CD4-positive, alpha-beta T cell (primary cell): ENCODE measurements at regions not wholly inside any gene's neighbourhood (a gene's known extent, or its start where the extent isn't known, plus 50 kb on each side); places are given as distances from the start of the nearest gene placed in this dataset.
"Not testable (repeated sequence)": the region's sequence is repeated elsewhere in the genome, so short reads cannot be mapped to it uniquely, and the experiment has no call there.

Experiments used
- ATAC-seq: fragments of 200-7000 bp; cut with Tn5 transposase; one replicate; pipeline ENCODE4 v1.10.0; 2022; ENCODE audit warnings: mild to moderate bottlenecking; ENCODE audit not compliant: poor library complexity
- CTCF ChIA-PET: fragments of 350-600 bp; sonication (Branson Sonifier 250); formaldehyde crosslinking; loops from one replicate; lab custom pipeline; 2021; ENCODE audit warnings: antibody characterized with exemption, inconsistent platforms; lab: Charles Lee
- POLR2A ChIA-PET: fragments of 350-600 bp; sonication (Branson Sonifier 250); formaldehyde crosslinking; loops from one replicate; lab custom pipeline; 2021; ENCODE audit warnings: antibody characterized with exemption, inconsistent platforms; lab: Charles Lee
- DNase-seq, 14 experiments: peaks; one replicate each; pipeline ENCODE4 v3.0.0-alpha.2; 2013 to 2020; ENCODE audit warnings: mixed read lengths in 2 of 14
- H3K27ac ChIP-seq, 2 donors: one replicate each; pipeline versions ENCODE4 v1.5.1 to v1.7.0; 2013; ENCODE audit warnings: low read length in 2 of 2, low read depth in 1 of 2, mild to moderate bottlenecking in 1 of 2
- H3K27me3 ChIP-seq, 2 experiments: 1 replicate in 1 of 2; 2 replicates in 1 of 2; pipeline versions ENCODE4 v1.6.1 to v1.7.0; 2013; ENCODE audit warnings: low read length in 2 of 2, control low read depth in 1 of 2, mild to moderate bottlenecking in 1 of 2, moderate library complexity in 1 of 2; ENCODE audit not compliant: insufficient read depth in 2 of 2, control insufficient read depth in 1 of 2
- H3K36me3 ChIP-seq: one replicate; pipeline ENCODE4 v1.6.1; 2013; ENCODE audit warnings: low read length, control low read depth; ENCODE audit not compliant: insufficient read depth
- H3K4me1 ChIP-seq: one replicate; pipeline ENCODE4 v1.6.1; 2013; ENCODE audit warnings: low read length, control low read depth; ENCODE audit not compliant: insufficient read depth
- H3K4me3 ChIP-seq: one replicate; pipeline ENCODE4 v1.5.1; 2013; ENCODE audit warnings: mild to moderate bottlenecking, low read length, moderate library complexity
- H3K9me3 ChIP-seq, 2 experiments: 1 replicate in 1 of 2; 2 replicates in 1 of 2; pipeline versions ENCODE4 v1.6.1 to v1.7.0; 2013; ENCODE audit warnings: low read length in 2 of 2, mild to moderate bottlenecking in 2 of 2, control low read depth in 1 of 2, moderate library complexity in 1 of 2; ENCODE audit not compliant: control insufficient read depth in 1 of 2, insufficient read depth in 1 of 2
- H3K27ac Mint-ChIP-seq: one replicate; pipeline ENCODE4 v1.8.0; 2020; ENCODE audit warnings: mixed read lengths
- H3K27me3 Mint-ChIP-seq: one replicate; pipeline ENCODE4 v1.8.0; 2021; ENCODE audit warnings: mixed read lengths
- H3K36me3 Mint-ChIP-seq: one replicate; pipeline ENCODE4 v1.8.0; 2021; ENCODE audit warnings: low read depth, mixed read lengths
- H3K4me1 Mint-ChIP-seq: one replicate; pipeline ENCODE4 v1.8.0; 2021; ENCODE audit warnings: low read depth, mixed read lengths
- H3K4me3 Mint-ChIP-seq: one replicate; pipeline ENCODE4 v1.8.0; 2020; ENCODE audit warnings: mild to moderate bottlenecking, mixed read lengths
- H3K9me3 Mint-ChIP-seq: one replicate; pipeline ENCODE4 v1.8.0; 2020; ENCODE audit warnings: mixed read lengths
- intact Hi-C, 2 experiments: fragments of 100-400 bp; cut with DNase I in 1 of 2; cut with micrococcal nuclease in 1 of 2; formaldehyde crosslinking; loops; one replicate each; pipeline versions ENCODE4 v1.15.1 to v1.9.0; 2023 to 2025; cut with DNase I, micrococcal nuclease
- TF ChIP-seq, protein P1 (sequence below): fragments of 200-600 bp; IDR thresholded peaks from one replicate; pipeline ENCODE4 v1.8.0; 2022; ENCODE audit warnings: antibody characterized with exemption, mild to moderate bottlenecking

DNA sequence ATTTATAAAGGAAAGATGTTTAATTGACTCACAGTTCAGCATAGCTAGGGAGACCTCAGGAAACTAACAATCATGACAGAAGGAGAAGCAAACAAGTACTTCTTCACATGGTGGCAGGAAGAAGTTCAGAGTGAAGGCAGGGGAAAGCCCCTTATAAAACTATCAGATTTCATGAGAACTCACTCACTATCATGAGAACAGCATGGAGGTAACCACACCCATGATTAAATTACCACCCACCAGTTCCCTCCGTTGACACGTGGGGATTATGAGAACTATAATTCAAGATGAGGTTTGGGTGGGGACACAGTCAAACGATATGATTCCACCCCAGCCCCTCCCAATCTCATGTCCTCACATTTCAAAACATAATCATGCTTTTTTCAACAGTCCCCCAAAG, 124.2 kb upstream of the PCGF5 start:
- ChIA-PET CTCF (no interaction called here), POLR2A (no interaction called here)
- no peak for ATAC-seq
- Histone ChIP-seq H3K4me3 (no peak overlapping the region), H3K36me3 (no peaks in the 10 kb centered on the region), H3K9me3 (peaks cover 10 to 17% of the 10 kb centered on the region in 2 experiments), H3K4me1 (no peaks in the 10 kb centered on the region), H3K27me3 (no peaks in the 10 kb centered on the region), H3K27ac (no peak overlapping the region)
- TF ChIP-seq, protein P1, sequence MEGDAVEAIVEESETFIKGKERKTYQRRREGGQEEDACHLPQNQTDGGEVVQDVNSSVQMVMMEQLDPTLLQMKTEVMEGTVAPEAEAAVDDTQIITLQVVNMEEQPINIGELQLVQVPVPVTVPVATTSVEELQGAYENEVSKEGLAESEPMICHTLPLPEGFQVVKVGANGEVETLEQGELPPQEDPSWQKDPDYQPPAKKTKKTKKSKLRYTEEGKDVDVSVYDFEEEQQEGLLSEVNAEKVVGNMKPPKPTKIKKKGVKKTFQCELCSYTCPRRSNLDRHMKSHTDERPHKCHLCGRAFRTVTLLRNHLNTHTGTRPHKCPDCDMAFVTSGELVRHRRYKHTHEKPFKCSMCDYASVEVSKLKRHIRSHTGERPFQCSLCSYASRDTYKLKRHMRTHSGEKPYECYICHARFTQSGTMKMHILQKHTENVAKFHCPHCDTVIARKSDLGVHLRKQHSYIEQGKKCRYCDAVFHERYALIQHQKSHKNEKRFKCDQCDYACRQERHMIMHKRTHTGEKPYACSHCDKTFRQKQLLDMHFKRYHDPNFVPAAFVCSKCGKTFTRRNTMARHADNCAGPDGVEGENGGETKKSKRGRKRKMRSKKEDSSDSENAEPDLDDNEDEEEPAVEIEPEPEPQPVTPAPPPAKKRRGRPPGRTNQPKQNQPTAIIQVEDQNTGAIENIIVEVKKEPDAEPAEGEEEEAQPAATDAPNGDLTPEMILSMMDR, result no peak
- H3K27ac Mint-ChIP-seq, result no peak overlapping the region
- H3K4me3 Mint-ChIP-seq, result no peak overlapping the region
- H3K4me1 Mint-ChIP-seq, result no peaks in the 10 kb centered on the region
- intact Hi-C loops, result no loop called here
- H3K9me3 Mint-ChIP-seq, result peaks cover 14% of the 10 kb centered on the region
- no peaks in the 10 kb centered on the region for H3K36me3 Mint-ChIP-seq
- no peak for DNase-seq
- no peaks in the 10 kb centered on the region for H3K27me3 Mint-ChIP-seq

DNA sequence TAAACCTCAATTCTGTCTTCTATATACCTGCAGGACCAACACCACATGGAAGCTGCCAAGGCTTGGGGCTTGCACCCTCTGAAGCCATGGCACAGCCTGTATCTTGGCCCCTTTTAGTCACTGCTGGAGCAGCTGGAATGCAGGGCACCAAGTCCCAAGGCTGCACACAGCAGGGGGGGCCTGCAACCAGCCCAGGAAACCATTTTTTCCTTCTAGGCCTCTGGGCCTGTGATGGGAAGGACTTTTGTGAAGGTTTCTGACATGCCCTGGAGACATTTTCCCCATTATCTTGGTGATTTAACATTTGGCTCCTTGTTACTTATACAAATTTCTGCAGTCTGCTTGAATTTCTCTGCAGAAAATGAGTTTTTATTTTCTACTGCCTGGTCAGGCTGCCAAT, 123.2 kb upstream of the PCGF5 start:
- Histone ChIP-seq H3K4me3 (no peak overlapping the region), H3K27ac (no peak overlapping the region), H3K27me3 (no peaks in the 10 kb centered on the region), H3K9me3 (peaks cover 10 to 17% of the 10 kb centered on the region in 2 experiments), H3K4me1 (no peaks in the 10 kb centered on the region), H3K36me3 (no peaks in the 10 kb centered on the region)
- Mint-ChIP-seq H3K27me3 (no peaks in the 10 kb centered on the region), H3K9me3 (peaks cover 14% of the 10 kb centered on the region), H3K27ac (no peak overlapping the region), H3K4me3 (no peak overlapping the region), H3K36me3 (no peaks in the 10 kb centered on the region), H3K4me1 (no peaks in the 10 kb centered on the region)
- TF ChIP-seq, protein P1, result no peak
- DNase-seq (no peak), ATAC-seq (no peak)
- ChIA-PET CTCF (no interaction called here), POLR2A (no interaction called here)
- intact Hi-C loops, result no loop called here

DNA sequence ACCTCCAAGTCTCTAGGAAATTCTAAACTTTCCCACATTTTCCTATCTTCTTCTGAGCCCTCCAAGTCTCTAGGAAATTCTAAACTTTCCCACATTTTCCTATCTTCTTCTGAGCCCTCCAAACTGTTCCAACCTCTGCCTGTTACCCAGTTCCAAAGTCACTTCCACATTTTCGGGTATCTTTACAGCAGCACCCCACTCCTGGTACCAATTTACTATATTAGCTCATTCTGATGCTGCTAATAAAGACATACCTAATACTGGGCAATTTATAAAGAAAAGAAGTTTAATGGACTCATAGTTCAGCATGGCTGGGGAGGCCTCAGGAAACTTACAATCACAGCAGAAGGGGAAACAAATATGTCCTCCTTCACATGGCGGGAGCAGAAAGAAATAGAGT, 122.4 kb upstream of the PCGF5 start:
- H3K9me3 Mint-ChIP-seq, result peaks cover 14% of the 10 kb centered on the region
- ATAC-seq, DNase-seq, intact Hi-C loops, H3K27ac ChIP-seq, H3K27me3 ChIP-seq, H3K27ac Mint-ChIP-seq, H3K27me3 Mint-ChIP-seq, H3K4me1 ChIP-seq, H3K4me3 ChIP-seq, H3K36me3 Mint-ChIP-seq, H3K4me3 Mint-ChIP-seq, H3K4me1 Mint-ChIP-seq, CTCF ChIA-PET, H3K36me3 ChIP-seq, POLR2A ChIA-PET: not testable (repeated sequence)
- H3K9me3 ChIP-seq, result peaks cover 10 to 14% of the 10 kb centered on the region in 2 experiments

DNA sequence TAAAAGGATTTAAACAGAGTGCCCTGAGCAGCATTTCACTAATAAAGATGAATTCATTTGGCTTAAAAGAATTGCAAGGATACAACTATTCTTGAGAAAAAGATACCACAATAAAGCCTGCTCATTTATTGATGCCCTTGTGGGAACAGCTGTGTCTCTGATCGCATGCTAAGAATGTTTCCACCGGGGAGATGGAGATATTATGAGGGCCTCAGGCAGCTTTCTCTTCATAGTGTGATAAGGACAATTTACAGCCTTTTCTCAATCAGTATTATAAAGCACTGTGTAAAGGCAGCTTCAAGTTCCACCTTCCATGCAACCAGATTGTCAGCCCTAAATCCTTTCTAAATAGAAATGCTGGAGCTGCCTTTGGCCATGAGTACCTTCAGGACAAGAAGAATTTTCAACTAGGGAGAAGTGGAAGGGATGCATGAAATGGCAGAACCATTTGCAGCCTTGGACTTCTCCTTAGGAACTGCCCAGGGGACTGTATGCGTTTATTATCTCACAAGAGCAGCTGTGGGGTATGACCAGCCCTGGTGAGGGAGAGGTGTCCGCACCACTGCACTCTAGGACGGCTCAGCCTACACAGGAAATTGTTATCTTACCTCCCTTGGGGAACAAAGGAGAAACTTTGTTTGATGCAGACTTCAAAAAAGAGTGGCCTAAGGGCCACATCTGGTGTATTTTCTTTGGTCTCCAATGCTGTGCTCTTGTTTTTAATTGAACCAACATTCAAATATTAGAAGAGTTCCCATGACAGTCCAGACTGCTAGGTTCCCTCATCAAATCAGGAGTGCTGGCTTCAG, 116.9 kb upstream of the PCGF5 start:
- intact Hi-C loops, result no loop called here
- ChIA-PET CTCF (no interaction called here), POLR2A (no interaction called here)
- H3K4me3 Mint-ChIP-seq, result no peak overlapping the region
- TF ChIP-seq, protein P1, result no peak
- H3K27me3 Mint-ChIP-seq, result no peaks in the 10 kb centered on the region
- H3K27me3 ChIP-seq, result no peaks in the 10 kb centered on the region
- no peaks in the 10 kb centered on the region for H3K4me1 ChIP-seq
- no peak for DNase-seq
- H3K4me3 ChIP-seq, result no peak overlapping the region
- H3K27ac ChIP-seq, result no peak overlapping the region
- ATAC-seq, result no peak
- no peak overlapping the region for H3K27ac Mint-ChIP-seq
- H3K4me1 Mint-ChIP-seq, result peaks cover 8% of the 10 kb centered on the region
- no peaks in the 10 kb centered on the region for H3K9me3 Mint-ChIP-seq
- no peaks in the 10 kb centered on the region for H3K36me3 Mint-ChIP-seq
- no peaks in the 10 kb centered on the region for H3K9me3 ChIP-seq
- no peaks in the 10 kb centered on the region for H3K36me3 ChIP-seq
